Panc1 (cell line): ENCODE measurements at regions not wholly inside any gene's neighbourhood (a gene's known extent, or its start where the extent isn't known, plus 50 kb on each side); places are given as distances from the start of the nearest gene placed in this dataset.

Experiments
- ATAC-seq: fragments of 200-7000 bp; cut with Tn5 transposase; 2 replicates; pipeline ENCODE4 v1.9.1; 2020; ENCODE audit warnings: mild to moderate bottlenecking, moderate library complexity
- BruUV-seq: library from RNA; stranded (reverse); fragments of 400-500 nt; replicated peaks from 2 replicates; lab custom pipeline; 2021; lab: Mats Ljungman, UMichigan
- CTCF ChIA-PET: fragments of 300-600 bp; sonication (Branson Sonifier 250); formaldehyde crosslinking; loops from one replicate; lab custom pipeline; 2022; ENCODE audit warnings: antibody characterized with exemption; lab: Charles Lee
- POLR2A ChIA-PET: fragments of 300-600 bp; sonication (Branson Sonifier 250); formaldehyde crosslinking; loops from one replicate; lab custom pipeline; 2022; ENCODE audit warnings: antibody characterized with exemption; lab: Charles Lee
- DNase-seq: peaks from one replicate; pipeline ENCODE4 v3.0.0-alpha.2; 2010; ENCODE audit warnings: low read depth, low spot score
- H3K27ac ChIP-seq: 2 replicates; pipeline ENCODE4 v1.5.1; 2011; ENCODE audit warnings: mild to moderate bottlenecking, low read length, inconsistent platforms
- H3K27me3 ChIP-seq: fragments of 200-500 bp; sonication (Bioruptor generic); 2 replicates; pipeline ENCODE4 v1.6.0; 2014; ENCODE audit warnings: low read length, inconsistent platforms; ENCODE audit not compliant: control insufficient read depth, insufficient read depth
- H3K36me3 ChIP-seq: fragments of 200-500 bp; sonication (Bioruptor generic); 2 replicates; pipeline ENCODE4 v1.5.1; 2014; ENCODE audit warnings: inconsistent platforms, mild to moderate bottlenecking, low read length, moderate library complexity; ENCODE audit not compliant: control insufficient read depth, insufficient read depth
- H3K4me1 ChIP-seq: 2 replicates; pipeline ENCODE4 v1.5.1; 2011; ENCODE audit warnings: inconsistent platforms, mild to moderate bottlenecking, low read length, moderate library complexity; ENCODE audit not compliant: control insufficient read depth, insufficient read depth
- H3K4me3 ChIP-seq, 2 experiments: 2 replicates each; pipeline ENCODE4 v1.5.1; 2011 to 2012; ENCODE audit warnings: low read depth in 2 of 2, low read length in 2 of 2, mild to moderate bottlenecking in 2 of 2, inconsistent platforms in 1 of 2, moderate library complexity in 1 of 2
- H3K9me3 ChIP-seq: fragments of 200-500 bp; sonication (Bioruptor generic); 2 replicates; pipeline ENCODE4 v1.5.1; 2014; ENCODE audit warnings: low read depth, mild to moderate bottlenecking, inconsistent platforms, low read length, moderate library complexity; ENCODE audit not compliant: control insufficient read depth, insufficient read depth
- POLR2AphosphoS5 ChIP-seq: IDR thresholded peaks from 2 replicates; pipeline ENCODE4 v1.6.1; 2012; ENCODE audit warnings: mild to moderate bottlenecking, low read depth, low read length, moderate library complexity
- SIN3A ChIP-seq: IDR thresholded peaks from 2 replicates; pipeline ENCODE4 v1.6.1; 2012; ENCODE audit warnings: low read depth, mild to moderate bottlenecking, low read length, moderate library complexity, borderline replicate concordance; ENCODE audit not compliant: insufficient read depth
- TCF7L2 ChIP-seq: IDR thresholded peaks from 2 replicates; pipeline ENCODE4 v1.6.1; 2011; ENCODE audit warnings: mild to moderate bottlenecking, low read depth, low read length, inconsistent platforms
- in situ Hi-C: cut with HindIII; loops from 2 replicates; pipeline ENCODE4 v1.10.0; 2016; ENCODE audit warnings: low sequenced_read_pairs, low pct_unique_long_range_greater_than_20kb
- intact Hi-C: fragments of 100-400 bp; cut with micrococcal nuclease; formaldehyde crosslinking; loops from one replicate; pipeline ENCODE4 v1.10.0; 2022; ENCODE audit not compliant: unreplicated experiment
- TF ChIP-seq, protein P1 (sequence below), 2 experiments: IDR thresholded peaks; 2 replicates each; pipeline ENCODE4 v1.6.1; 2011 to 2012; ENCODE audit warnings: low read depth in 2 of 2, control low read depth in 1 of 2, low read length in 1 of 2, mild to moderate bottlenecking in 1 of 2, moderate library complexity in 1 of 2; ENCODE audit not compliant: insufficient read depth in 1 of 2
- TF ChIP-seq, protein P2 (sequence below): fragments of 450-650 bp; IDR thresholded peaks from 2 replicates; pipeline ENCODE4 v1.5.1; 2017; ENCODE audit warnings: mild to moderate bottlenecking

DNA sequence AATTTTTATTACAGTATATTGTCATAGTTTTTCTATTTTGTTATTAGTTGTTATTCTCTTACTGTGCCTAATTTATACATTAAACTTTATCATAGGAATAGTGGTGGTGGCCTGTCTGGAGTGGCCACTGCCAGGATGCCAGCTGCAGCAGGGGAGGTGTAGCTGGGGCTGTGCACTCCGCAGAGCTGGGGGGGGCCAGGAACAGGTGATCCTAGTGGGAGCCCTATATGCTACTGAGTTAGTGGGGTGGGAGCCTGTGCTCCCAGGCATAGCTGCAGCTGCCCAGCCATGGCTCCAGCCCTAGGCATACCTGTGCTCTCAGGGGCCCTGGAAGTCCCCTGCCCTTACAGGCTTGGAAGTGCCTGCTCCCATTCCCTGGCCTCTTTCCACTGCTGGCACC is 638.1 kb upstream of the KCNMB2 start:
- in situ Hi-C loops, result no loop called here
- POLR2A ChIA-PET, result no interaction called here
- ATAC-seq (no peak), DNase-seq (no peak)
- no peak overlapping the region for H3K4me3 ChIP-seq
- no peaks in the 10 kb centered on the region for H3K4me1 ChIP-seq
- H3K27me3 ChIP-seq, result no peaks in the 10 kb centered on the region
- no peak overlapping the region for H3K27ac ChIP-seq
- BruUV-seq, result no TSS peak
- peaks cover 10% of the 10 kb centered on the region; the same call in 1 of the 2 replicates for H3K9me3 ChIP-seq
- intact Hi-C loops, result no loop called here
- CTCF ChIA-PET, result no interaction called here
- no peaks in the 10 kb centered on the region for H3K36me3 ChIP-seq
- TF ChIP-seq POLR2AphosphoS5 (no peak), TCF7L2 (no peak), SIN3A (no peak)
- TF ChIP-seq, protein P1, sequence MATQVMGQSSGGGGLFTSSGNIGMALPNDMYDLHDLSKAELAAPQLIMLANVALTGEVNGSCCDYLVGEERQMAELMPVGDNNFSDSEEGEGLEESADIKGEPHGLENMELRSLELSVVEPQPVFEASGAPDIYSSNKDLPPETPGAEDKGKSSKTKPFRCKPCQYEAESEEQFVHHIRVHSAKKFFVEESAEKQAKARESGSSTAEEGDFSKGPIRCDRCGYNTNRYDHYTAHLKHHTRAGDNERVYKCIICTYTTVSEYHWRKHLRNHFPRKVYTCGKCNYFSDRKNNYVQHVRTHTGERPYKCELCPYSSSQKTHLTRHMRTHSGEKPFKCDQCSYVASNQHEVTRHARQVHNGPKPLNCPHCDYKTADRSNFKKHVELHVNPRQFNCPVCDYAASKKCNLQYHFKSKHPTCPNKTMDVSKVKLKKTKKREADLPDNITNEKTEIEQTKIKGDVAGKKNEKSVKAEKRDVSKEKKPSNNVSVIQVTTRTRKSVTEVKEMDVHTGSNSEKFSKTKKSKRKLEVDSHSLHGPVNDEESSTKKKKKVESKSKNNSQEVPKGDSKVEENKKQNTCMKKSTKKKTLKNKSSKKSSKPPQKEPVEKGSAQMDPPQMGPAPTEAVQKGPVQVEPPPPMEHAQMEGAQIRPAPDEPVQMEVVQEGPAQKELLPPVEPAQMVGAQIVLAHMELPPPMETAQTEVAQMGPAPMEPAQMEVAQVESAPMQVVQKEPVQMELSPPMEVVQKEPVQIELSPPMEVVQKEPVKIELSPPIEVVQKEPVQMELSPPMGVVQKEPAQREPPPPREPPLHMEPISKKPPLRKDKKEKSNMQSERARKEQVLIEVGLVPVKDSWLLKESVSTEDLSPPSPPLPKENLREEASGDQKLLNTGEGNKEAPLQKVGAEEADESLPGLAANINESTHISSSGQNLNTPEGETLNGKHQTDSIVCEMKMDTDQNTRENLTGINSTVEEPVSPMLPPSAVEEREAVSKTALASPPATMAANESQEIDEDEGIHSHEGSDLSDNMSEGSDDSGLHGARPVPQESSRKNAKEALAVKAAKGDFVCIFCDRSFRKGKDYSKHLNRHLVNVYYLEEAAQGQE (IDR thresholded peaks at IDR 0.05; ENCODE audit: insufficient read depth in 1 of 2, low read depth in 2 of 2, low read length in 1 of 2), result no peak
- TF ChIP-seq, protein P2, sequence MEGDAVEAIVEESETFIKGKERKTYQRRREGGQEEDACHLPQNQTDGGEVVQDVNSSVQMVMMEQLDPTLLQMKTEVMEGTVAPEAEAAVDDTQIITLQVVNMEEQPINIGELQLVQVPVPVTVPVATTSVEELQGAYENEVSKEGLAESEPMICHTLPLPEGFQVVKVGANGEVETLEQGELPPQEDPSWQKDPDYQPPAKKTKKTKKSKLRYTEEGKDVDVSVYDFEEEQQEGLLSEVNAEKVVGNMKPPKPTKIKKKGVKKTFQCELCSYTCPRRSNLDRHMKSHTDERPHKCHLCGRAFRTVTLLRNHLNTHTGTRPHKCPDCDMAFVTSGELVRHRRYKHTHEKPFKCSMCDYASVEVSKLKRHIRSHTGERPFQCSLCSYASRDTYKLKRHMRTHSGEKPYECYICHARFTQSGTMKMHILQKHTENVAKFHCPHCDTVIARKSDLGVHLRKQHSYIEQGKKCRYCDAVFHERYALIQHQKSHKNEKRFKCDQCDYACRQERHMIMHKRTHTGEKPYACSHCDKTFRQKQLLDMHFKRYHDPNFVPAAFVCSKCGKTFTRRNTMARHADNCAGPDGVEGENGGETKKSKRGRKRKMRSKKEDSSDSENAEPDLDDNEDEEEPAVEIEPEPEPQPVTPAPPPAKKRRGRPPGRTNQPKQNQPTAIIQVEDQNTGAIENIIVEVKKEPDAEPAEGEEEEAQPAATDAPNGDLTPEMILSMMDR, result no peak

DNA sequence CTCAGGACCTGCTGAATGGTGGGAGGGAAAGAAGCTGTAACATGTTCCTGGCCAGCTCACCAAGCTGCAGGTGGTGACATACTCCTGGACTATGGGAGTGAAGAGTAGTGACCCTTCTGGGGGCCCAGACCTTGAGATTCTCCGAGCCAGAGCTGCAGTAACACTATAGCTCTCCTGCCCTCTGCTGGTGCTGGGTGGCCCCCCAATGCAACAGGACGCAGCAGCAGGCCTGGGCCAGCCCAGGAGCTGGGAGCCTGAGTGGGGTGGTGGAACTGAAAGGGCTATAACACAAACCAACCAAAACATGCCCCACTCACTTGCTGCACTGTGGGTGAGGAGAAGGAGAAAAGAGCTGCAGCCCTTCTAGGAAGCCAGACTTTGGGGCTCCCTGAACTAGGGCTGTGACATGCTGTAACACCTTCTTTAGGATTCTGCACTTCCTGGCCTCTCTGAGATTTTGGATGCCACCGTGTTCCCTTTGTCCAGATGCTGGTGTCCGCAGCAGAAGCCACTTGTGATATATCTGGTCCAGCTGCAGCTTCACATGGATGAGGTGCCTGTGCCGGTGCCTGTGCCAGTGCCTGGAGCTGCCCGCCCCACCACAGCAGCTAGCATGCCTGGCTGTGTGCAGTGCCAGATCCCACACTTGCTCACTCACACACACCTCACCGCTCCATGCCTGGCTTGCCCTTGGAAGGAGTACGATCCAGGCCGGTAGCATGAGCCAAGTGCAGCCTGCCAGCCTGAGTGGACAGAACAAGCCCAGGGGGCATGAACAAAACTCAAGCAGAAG is 636.8 kb upstream of the KCNMB2 start:
- Histone ChIP-seq H3K9me3 (peaks cover 10% of the 10 kb centered on the region; the same call in 1 of the 2 replicates), H3K4me3 (no peak overlapping the region), H3K27me3 (no peaks in the 10 kb centered on the region), H3K36me3 (no peaks in the 10 kb centered on the region), H3K4me1 (no peaks in the 10 kb centered on the region; the same call in 1 of the 2 replicates), H3K27ac (no peak overlapping the region)
- no TSS peak for BruUV-seq
- TF ChIP-seq, protein P2, result no peak
- TF ChIP-seq SIN3A (no peak), POLR2AphosphoS5 (no peak), TCF7L2 (no peak)
- TF ChIP-seq, protein P1 (IDR thresholded peaks at IDR 0.05; ENCODE audit: insufficient read depth in 1 of 2, low read depth in 2 of 2, low read length in 1 of 2), result no peak
- ChIA-PET CTCF (no interaction called here), POLR2A (no interaction called here)
- DNase-seq (no peak), ATAC-seq (no peak)
- in situ Hi-C loops, result no loop called here
- intact Hi-C loops, result no loop called here
